ENCODE measurements at regions not wholly inside any gene's neighbourhood (a gene's known extent, or its start where the extent isn't known, plus 50 kb on each side); places are given as distances from the start of the nearest gene placed in this dataset.

DNA sequence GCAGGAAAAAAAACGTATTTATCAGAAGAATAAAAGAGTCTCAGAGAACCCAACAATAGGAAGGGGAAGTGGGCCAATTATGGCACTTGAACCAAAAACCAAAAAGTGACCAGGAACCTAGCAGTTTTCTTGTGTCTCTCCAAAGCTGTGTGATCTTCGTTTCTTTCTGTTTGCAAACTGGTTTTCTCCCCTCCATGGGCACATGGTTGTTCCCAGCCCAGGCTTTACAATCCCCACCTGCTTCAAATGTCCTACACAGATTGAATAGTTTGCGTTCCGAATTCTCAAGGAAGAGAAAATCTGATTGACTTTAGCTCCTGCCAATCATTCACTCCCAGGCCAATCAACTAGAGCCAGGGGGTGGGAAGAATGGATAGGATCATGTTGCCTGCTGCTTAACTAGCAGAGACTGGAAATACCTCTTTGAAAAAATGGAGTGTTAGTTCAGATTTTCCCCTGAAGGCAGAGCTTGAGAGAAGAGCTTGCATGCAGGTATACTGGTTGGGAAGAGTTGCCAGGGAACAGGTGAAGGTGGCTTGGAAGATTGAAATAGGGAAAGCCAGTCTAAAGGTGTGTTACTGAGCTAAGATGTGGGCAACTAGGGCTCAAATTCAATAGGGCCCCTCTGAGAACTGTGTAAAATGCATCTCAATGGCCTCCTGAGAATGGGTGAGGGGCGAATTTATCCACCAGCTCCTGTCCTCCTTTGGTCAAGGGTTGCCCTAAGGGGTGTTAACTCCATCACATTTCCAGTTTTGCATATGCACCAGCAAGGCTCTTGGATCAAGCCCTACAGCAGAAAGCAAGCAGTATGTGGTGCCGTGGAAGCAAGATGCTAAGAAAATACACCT lies 106.4 kb upstream of the SRRM4 start:
- no peak for DNase-seq

DNA sequence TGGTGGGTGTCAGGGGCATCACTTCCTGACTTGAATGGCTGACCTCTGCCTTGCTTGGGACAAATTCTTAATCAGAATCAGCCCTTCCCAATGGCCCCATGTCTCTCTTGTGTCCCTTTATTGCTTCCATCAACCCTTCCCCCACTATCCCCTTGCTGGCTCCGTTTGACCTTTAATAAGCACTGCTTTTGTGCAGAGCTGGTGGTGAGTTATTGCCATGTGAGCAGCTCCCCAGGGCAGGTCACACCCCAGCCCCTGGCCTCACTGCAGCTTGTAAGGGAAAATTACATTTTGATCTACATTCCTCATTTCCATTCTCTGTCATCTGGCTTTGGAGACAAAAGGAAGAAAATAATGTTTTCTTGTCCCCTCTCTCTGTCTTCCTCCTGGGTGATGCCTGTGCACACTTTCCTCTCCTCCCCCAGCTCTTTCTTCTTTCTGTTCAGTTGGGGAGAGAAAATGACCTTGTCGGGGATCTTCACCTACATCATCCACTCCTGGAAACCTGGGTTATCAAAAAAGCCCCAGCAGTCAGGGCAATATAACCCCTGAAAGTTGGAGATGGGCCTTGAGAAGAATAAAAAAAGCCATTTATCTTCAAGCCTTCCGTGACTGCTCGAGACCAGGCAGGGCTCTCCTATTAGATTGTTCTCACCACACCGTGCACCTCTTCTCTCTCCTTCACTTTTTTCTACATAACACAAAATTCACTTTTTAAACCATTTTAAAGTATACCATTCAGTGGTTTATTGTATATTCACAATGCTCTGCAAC lies 100.4 kb upstream of the SRRM4 start:
- no peak for DNase-seq

DNA sequence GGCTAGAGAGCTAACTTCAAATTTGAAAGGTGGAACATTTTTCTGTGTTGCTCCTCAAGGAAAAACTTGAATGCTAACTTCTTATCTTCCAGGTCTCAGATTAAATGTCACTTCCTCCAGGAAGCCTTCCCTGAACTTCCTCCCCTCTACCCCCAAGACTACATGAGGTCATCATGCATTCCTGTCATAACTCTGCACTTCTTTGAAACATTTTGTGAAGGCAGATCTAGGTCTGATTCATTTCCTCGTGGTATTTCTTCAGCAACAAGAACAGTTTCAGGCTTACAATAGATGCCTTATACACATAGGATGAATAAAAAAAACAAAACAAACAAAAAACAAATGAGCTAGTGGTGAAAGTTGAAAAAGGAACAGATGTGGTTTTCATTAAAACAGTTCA lies 97.1 kb upstream of the SRRM4 start:
- DNase-seq: no peak

DNA sequence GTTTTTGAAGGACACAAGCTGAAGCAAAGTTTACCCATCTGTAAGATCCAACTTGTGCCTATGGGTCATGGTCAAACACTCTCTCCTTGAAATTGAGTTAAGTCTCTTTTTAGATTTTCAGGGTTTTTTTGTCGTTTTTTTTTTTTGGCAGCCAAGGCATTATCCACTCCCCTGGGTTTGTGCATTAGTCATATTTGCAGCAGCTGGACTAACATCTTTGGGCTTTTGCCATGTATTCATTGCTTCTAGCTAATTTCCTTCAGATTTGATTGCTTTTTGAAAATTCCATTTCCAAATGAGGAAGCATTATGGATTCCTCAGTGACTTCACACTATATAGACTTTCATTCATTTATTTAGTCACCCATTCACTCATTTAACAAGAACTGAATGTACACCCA lies 80.3 kb upstream of the SRRM4 start:
- DNase-seq: no peak

DNA sequence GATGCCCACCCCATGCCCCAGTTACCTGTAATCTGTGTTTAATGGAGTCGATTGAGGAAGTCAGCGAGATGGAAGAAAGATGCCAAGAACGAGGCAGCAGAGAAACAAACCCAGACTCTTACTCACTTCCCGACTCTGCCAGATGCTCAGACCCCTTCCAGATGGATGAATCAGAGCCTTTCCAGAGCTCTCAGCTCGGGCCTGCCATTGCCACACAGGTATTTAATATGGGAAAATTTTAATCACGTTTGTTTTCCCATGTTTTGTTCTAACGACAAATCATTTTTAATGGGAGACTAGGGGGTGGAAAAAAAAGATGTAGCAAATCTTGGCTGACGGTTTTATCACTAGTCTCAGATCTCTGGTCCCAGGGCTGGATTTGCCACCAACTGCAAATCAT lies 72.5 kb upstream of the SRRM4 start:
- no peak for DNase-seq

DNA sequence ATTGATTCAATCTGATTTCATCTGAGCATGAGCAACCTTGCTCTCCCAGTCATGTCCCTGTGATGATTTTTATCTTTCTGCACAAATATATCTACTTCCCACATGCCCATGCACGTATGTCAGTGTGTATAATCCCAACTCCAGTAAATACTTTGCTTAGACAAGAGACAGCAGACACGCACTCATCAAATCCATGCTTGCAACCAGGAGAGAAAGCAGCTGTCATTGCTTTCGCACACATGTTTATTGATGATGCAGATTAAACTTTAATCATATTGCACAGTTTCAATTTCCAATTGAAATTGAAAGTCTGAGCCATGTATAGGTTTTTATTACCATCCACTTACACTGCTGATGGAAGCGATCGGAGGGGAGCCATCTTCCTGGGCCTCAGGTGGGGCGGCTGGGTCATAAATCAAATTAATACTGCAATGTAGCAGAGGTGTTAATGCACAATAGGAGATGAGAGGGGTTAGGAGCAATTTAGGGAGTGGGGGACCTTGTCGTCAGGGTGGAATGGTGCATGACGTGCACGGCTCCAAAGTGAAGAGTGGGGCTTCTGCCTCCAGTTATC lies 68.6 kb upstream of the SRRM4 start:
- no peak for DNase-seq

DNA sequence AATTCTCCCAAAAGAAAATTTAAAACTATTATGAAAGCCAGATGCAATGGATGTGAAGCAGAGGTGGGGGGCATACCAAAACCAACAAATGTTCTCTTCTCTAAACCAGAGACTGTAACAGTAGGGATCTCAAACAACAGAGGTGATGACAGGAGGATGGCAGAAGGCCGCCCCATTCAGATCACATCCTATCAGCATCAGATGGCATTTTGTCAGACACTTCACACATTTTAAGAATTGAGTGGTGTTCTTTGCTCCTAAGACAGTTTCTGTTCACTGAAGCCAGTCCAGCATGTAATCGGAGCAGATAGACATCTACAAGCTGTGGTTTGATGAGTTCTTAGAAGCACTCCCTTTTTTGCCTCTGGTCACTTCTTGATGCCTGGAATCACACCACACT lies 59.6 kb upstream of the SRRM4 start:
- no peak for DNase-seq

DNA sequence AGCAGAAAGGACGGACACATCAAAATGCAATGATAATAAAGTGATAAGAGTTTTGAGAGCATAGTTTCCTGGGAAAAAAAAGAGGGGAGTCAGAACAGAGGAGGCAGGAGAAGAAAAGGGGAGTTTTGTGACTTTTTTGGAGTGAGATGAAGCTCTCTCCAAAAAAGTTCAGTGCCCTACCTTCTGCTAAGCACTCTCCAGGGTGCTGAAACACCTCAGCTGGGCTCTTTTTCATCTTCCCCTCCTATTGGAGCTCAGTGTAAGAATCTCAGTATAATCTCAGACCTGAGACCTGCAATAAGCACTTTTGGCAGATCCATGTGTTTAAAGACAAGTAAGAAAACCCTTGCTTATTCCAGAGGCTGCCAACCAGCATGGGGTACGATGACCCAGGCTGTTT lies 58.9 kb upstream of the SRRM4 start:
- DNase-seq: no peak

DNA sequence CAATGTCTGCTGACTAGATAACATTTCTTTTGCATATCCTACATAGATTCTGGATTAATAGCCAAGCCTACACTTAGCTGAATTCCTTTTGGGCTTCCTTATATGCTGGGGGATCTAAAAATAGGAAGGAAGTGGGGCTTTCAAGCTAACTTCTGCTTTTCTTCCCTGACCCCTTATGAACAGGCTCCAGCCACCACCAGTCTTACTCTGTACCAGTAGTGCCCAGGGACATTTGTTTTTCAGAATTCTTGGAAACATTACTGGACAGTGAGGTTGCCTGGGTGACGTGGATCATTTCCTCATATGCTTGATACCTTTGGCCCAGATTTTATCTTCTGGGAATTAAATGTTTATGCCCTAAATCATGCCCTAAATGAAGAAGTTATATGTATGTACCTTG lies 55.9 kb upstream of the SRRM4 start:
- no peak for DNase-seq

DNA sequence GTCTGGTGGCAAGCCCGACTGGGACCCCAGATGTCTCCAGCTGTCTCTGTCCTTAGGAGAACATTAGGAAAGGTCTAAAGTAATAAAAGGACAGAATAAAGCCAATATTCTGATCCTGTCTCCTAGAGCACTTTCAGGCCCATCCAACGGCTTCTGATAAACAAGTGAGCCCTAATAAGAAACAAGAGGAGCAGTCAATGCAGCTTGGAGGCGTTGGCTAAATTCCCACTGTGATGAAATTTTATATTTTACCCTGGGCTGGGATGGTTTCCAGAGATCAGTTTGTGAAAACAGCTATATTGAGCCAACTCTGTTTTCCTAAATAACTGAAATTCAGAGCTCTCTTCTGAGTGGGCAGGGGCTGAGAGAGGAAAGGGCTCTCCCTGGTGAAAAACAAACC lies 55.5 kb upstream of the SRRM4 start:
- DNase-seq: no peak
